ENCODE measurements at regions not wholly inside any gene's neighbourhood (a gene's known extent, or its start where the extent isn't known, plus 50 kb on each side); places are given as distances from the start of the nearest gene placed in this dataset.
"Not testable (repeated sequence)": the region's sequence is repeated elsewhere in the genome, so short reads cannot be mapped to it uniquely, and the experiment has no call there.

GRCh38 chr2:82224301-82224940 lies 1919.9 kb upstream of the LRRTM1 start:
- intact Hi-C loops (cut with micrococcal nuclease) = no loop called here
- H3K27ac ChIP-seq (replicated peaks) = no peak overlapping the region
- no peak overlapping the region for H3K4me3 ChIP-seq
- H3K4me1 ChIP-seq = no peaks in the 10 kb centered on the region
- H3K36me3 ChIP-seq = no peaks in the 10 kb centered on the region
- DNase-seq = no peak
- no peaks in the 10 kb centered on the region for H3K27me3 ChIP-seq (ENCODE audit: low read depth)
- TF ChIP-seq, protein P1, sequence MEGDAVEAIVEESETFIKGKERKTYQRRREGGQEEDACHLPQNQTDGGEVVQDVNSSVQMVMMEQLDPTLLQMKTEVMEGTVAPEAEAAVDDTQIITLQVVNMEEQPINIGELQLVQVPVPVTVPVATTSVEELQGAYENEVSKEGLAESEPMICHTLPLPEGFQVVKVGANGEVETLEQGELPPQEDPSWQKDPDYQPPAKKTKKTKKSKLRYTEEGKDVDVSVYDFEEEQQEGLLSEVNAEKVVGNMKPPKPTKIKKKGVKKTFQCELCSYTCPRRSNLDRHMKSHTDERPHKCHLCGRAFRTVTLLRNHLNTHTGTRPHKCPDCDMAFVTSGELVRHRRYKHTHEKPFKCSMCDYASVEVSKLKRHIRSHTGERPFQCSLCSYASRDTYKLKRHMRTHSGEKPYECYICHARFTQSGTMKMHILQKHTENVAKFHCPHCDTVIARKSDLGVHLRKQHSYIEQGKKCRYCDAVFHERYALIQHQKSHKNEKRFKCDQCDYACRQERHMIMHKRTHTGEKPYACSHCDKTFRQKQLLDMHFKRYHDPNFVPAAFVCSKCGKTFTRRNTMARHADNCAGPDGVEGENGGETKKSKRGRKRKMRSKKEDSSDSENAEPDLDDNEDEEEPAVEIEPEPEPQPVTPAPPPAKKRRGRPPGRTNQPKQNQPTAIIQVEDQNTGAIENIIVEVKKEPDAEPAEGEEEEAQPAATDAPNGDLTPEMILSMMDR (IDR thresholded peaks at IDR 0.05; ENCODE audit: borderline replicate concordance) = no peak
- peaks cover 34% of the 10 kb centered on the region for H3K9me3 ChIP-seq (replicated peaks)

GRCh38 chr2:82215212-82215611 lies 1910.7 kb upstream of the LRRTM1 start:
- Histone ChIP-seq H3K4me1 (no peaks in the 10 kb centered on the region), H3K27ac (replicated peaks) (no peak overlapping the region), H3K9me3 (replicated peaks) (no peaks in the 10 kb centered on the region), H3K27me3 (ENCODE audit: low read depth) (no peaks in the 10 kb centered on the region), H3K36me3 (no peaks in the 10 kb centered on the region), H3K4me3 (no peak overlapping the region)
- intact Hi-C loops (cut with micrococcal nuclease) = no loop called here
- TF ChIP-seq, protein P1 (IDR thresholded peaks at IDR 0.05; ENCODE audit: borderline replicate concordance) = no peak
- DNase-seq = no peak

DNA sequence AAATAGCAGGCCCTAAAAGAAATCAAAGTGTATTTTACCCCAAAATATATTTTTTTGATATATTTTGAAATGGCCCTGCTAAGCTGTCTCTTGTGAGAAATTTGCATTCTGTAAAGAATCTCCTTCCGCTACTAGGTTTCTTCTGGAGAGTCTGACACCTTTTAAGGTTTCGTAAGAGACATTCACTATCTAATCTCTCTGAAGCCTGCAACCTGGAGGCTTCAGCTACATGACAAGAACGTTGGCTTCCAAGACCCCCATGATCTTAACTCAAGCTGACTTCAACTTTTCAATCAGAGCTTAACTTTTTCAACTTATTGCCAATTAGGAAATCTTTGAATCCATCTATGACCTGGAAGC lies 1894.9 kb upstream of the LRRTM1 start:
- no peak overlapping the region for H3K4me3 ChIP-seq
- no peaks in the 10 kb centered on the region for H3K36me3 ChIP-seq

DNA sequence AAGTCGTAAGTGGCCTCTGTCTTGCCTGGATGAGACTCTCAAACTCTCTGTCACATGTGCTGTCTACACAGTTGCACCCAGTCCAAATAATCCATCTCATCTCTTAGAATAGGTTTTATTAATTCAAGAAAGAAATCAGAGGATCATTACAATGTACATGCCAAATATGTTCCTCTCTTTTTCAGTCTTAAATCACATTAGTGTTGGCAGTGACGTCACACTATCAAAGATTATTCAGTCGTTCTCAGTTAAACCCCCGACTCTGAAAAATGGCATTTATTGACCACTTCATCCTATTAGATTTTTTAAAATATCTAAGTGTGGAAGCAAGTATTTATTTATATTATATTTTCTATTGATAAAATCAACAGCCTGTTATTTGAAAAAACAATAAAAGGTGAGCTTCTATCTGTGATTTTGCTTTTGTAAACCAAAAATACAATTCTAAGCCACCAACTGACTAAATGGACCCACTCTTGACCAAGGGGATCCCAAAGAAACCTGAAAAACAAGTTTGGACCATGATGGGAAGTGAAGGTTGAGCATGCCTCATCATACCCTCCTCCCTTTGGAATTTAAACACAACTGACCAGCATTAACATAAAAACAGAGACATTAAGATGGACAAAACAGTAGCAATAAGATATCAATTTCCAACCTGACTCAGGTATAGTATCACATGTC lies 1894.4 kb upstream of the LRRTM1 start:
- no peaks in the 10 kb centered on the region for H3K27me3 ChIP-seq (ENCODE audit: low read depth)
- TF ChIP-seq, protein P1 (IDR thresholded peaks at IDR 0.05; ENCODE audit: borderline replicate concordance) = no peak
- DNase-seq = no peak
- no peak overlapping the region for H3K27ac ChIP-seq (replicated peaks)
- no peak overlapping the region for H3K4me3 ChIP-seq
- no peaks in the 10 kb centered on the region for H3K4me1 ChIP-seq
- peaks cover 10% of the 10 kb centered on the region for H3K9me3 ChIP-seq (replicated peaks)
- H3K36me3 ChIP-seq = no peaks in the 10 kb centered on the region
- intact Hi-C loops (cut with micrococcal nuclease) = no loop called here

More for the DNA sequence above, 1894.9 kb upstream of the LRRTM1 start:
- peaks cover 16% of the 10 kb centered on the region for H3K9me3 ChIP-seq (replicated peaks)
- DNase-seq = no peak
- no peak overlapping the region for H3K27ac ChIP-seq (replicated peaks)
- intact Hi-C loops (cut with micrococcal nuclease) = no loop called here
- H3K27me3 ChIP-seq (ENCODE audit: low read depth) = no peaks in the 10 kb centered on the region
- TF ChIP-seq, protein P1 (IDR thresholded peaks at IDR 0.05; ENCODE audit: borderline replicate concordance) = no peak
- H3K4me1 ChIP-seq = no peaks in the 10 kb centered on the region

DNA sequence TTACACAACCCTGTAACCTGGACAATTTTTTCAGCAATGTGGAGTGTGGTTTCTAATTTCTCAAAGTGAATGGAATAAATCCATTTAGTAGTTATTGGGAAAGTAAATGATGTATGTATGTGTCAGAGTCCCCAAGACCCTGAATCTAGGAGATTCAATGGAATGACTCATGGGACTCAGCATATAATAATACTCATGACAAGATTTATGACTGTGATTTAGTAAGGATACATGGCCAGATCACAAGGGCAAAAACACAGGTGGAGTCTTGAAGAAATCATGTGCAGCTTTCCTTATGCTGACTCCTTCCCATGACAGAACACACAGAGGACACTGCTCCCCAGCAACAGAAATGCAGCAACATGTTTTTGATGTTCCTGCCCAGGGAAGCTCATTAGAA lies 1877.7 kb upstream of the LRRTM1 start:
- no peak overlapping the region for H3K4me3 ChIP-seq
- H3K27ac ChIP-seq (replicated peaks) = no peak overlapping the region
- H3K36me3 ChIP-seq = no peaks in the 10 kb centered on the region
- no peaks in the 10 kb centered on the region for H3K4me1 ChIP-seq
- TF ChIP-seq, protein P1 (IDR thresholded peaks at IDR 0.05; ENCODE audit: borderline replicate concordance) = no peak
- intact Hi-C loops (cut with micrococcal nuclease) = no loop called here
- peaks cover 3% of the 10 kb centered on the region for H3K9me3 ChIP-seq (replicated peaks)
- DNase-seq = no peak
- H3K27me3 ChIP-seq (ENCODE audit: low read depth) = no peaks in the 10 kb centered on the region

- DNase-seq; H3K4me1 ChIP-seq; intact Hi-C loops (cut with micrococcal nuclease); H3K27me3 ChIP-seq (ENCODE audit: low read depth); H3K4me3 ChIP-seq; H3K36me3 ChIP-seq; H3K9me3 ChIP-seq (replicated peaks); H3K27ac ChIP-seq (replicated peaks): not testable (repeated sequence)
Measured at GRCh38 chr2:82175210-82175609, 1870.7 kb upstream of the LRRTM1 start.

Data from left ventricle myocardium inferior (tissue), 1 donor.